ENCODE measurements at regions not wholly inside any gene's neighbourhood (a gene's known extent, or its start where the extent isn't known, plus 50 kb on each side); places are given as distances from the start of the nearest gene placed in this dataset.

DNA sequence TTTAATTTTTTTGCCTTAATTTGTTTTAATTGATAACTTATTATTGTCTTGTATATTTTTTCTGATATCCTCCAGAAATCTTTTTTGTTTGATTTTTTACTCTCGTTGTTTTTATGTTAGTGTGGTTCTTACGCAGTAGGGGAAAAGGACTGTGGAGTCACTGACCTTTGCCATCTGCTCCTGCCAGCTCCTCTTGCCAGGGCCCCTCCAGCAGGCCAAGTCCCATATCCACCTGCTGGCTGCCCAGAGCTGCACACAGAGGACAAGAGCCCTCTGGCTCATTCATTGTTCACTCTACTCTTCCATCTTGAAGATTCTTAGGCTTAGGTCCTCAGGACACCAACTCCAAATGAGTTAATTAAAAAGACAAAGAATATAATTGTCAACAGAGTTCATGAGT is 316.4 kb upstream of the DUSP10 start:
- TF ChIP-seq POLR2A (IDR thresholded peaks at IDR 0.05) = no peak
- TF ChIP-seq, protein P1, sequence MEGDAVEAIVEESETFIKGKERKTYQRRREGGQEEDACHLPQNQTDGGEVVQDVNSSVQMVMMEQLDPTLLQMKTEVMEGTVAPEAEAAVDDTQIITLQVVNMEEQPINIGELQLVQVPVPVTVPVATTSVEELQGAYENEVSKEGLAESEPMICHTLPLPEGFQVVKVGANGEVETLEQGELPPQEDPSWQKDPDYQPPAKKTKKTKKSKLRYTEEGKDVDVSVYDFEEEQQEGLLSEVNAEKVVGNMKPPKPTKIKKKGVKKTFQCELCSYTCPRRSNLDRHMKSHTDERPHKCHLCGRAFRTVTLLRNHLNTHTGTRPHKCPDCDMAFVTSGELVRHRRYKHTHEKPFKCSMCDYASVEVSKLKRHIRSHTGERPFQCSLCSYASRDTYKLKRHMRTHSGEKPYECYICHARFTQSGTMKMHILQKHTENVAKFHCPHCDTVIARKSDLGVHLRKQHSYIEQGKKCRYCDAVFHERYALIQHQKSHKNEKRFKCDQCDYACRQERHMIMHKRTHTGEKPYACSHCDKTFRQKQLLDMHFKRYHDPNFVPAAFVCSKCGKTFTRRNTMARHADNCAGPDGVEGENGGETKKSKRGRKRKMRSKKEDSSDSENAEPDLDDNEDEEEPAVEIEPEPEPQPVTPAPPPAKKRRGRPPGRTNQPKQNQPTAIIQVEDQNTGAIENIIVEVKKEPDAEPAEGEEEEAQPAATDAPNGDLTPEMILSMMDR (IDR thresholded peaks at IDR 0.05) = no peak
